Tibial nerve (tissue), 4 donors: ENCODE measurements at regions not wholly inside any gene's neighbourhood (a gene's known extent, or its start where the extent isn't known, plus 50 kb on each side); places are given as distances from the start of the nearest gene placed in this dataset.

Experiments used
- DNase-seq, 2 donors: peaks; one replicate each; pipeline ENCODE4 v3.0.0-alpha.2; 2019; ENCODE audit warnings: low spot score in 2 of 2
- H3K27ac ChIP-seq, 4 donors: fragments of 200-600 bp; sonication (generic) in 3 of 4; one replicate each; pipeline ENCODE4 v1.5.1; 2017 to 2019; ENCODE audit warnings: mild to moderate bottlenecking in 1 of 4
- H3K27me3 ChIP-seq, 2 donors: fragments of 200-600 bp; sonication (generic) in 1 of 2; one replicate each; pipeline versions ENCODE4 v1.5.1 to v1.6.0; 2017 to 2019
- H3K36me3 ChIP-seq, 3 donors: fragments of 200-600 bp; sonication (generic); one replicate each; pipeline ENCODE4 v1.5.1; 2018 to 2019
- H3K4me1 ChIP-seq, 4 donors: fragments of 200-600 bp; sonication (generic) in 3 of 4; one replicate each; pipeline ENCODE4 v1.5.1; 2017 to 2019
- H3K4me3 ChIP-seq, 4 donors: fragments of 200-600 bp; sonication (generic) in 3 of 4; one replicate each; pipeline ENCODE4 v1.5.1; 2017 to 2019; ENCODE audit warnings: mild to moderate bottlenecking in 1 of 4, moderate library complexity in 1 of 4
- H3K9me3 ChIP-seq, 4 donors: fragments of 200-600 bp; sonication (generic) in 3 of 4; one replicate each; pipeline ENCODE4 v1.5.1; 2017 to 2019
- CTCF ChIP-seq, 5 experiments: fragments of 200-600 bp in 3 of 5; fragments of 450-650 bp in 2 of 5; sonication (generic) in 3 of 5; IDR thresholded peaks; one replicate each; pipeline ENCODE4 v1.5.1; 2016 to 2019; ENCODE audit warnings: antibody characterized with exemption in 5 of 5, mild to moderate bottlenecking in 3 of 5, moderate library complexity in 2 of 5
- EP300 ChIP-seq, 2 donors: sonication (generic); formaldehyde crosslinking; IDR thresholded peaks; one replicate each; pipeline ENCODE4 v1.6.1; 2017; ENCODE audit warnings: antibody characterized with exemption in 2 of 2, mild to moderate bottlenecking in 1 of 2
- POLR2A ChIP-seq, 2 donors: fragments of 450-650 bp; IDR thresholded peaks; one replicate each; pipeline ENCODE4 v1.6.1; 2017; ENCODE audit warnings: antibody characterized with exemption in 2 of 2, mild to moderate bottlenecking in 2 of 2, moderate library complexity in 2 of 2
- WGBS, 2 donors: methylation state at CpG; one replicate each; pipeline ENCODE4 v1.1.5; 2018; 5-methylcytosine and 5-hydroxymethylcytosine counted together

GRCh38 chr11:103548838-103549237 is 439.6 kb downstream of the DYNC2H1 start:
- DNase-seq: no peak
- TF ChIP-seq POLR2A (IDR thresholded peaks at IDR 0.05) (no peak), CTCF (IDR thresholded peaks at IDR 0.05) (no peak), EP300 (IDR thresholded peaks at IDR 0.05) (no peak)
- WGBS, 2 donors: 83 to 92% methylated on average over 1 of the region's 1 CpG
- H3K27me3 ChIP-seq: no peaks in the 10 kb centered on the region
- H3K36me3 ChIP-seq: no peaks in the 10 kb centered on the region
- H3K4me1 ChIP-seq: no peaks in the 10 kb centered on the region
- H3K9me3 ChIP-seq: no peaks in the 10 kb centered on the region
- no peak overlapping the region for H3K27ac ChIP-seq
- no peak overlapping the region for H3K4me3 ChIP-seq

- WGBS, 2 donors: 81 to 83% methylated on average over 1 of the region's 1 CpG
- Histone ChIP-seq H3K27me3 (no peaks in the 10 kb centered on the region), H3K36me3 (no peaks in the 10 kb centered on the region), H3K27ac (no peak overlapping the region), H3K4me3 (no peak overlapping the region), H3K9me3 (no peaks in the 10 kb centered on the region), H3K4me1 (no peaks in the 10 kb centered on the region)
- TF ChIP-seq EP300 (IDR thresholded peaks at IDR 0.05) (no peak), POLR2A (IDR thresholded peaks at IDR 0.05) (no peak), CTCF (IDR thresholded peaks at IDR 0.05) (no peak)
- DNase-seq: no peak
Measured at GRCh38 chr11:103550811-103551210, 441.6 kb downstream of the DYNC2H1 start.

GRCh38 chr11:103552086-103552485 is 442.9 kb downstream of the DYNC2H1 start:
- H3K27me3 ChIP-seq: no peaks in the 10 kb centered on the region
- no peaks in the 10 kb centered on the region for H3K9me3 ChIP-seq
- no peak overlapping the region for H3K4me3 ChIP-seq
- no peaks in the 10 kb centered on the region for H3K4me1 ChIP-seq
- DNase-seq: no peak
- H3K27ac ChIP-seq: no peak overlapping the region
- TF ChIP-seq CTCF (IDR thresholded peaks at IDR 0.05) (no peak), POLR2A (IDR thresholded peaks at IDR 0.05) (no peak), EP300 (IDR thresholded peaks at IDR 0.05) (no peak)
- 68 to 75% methylated on average over 5 of the region's 5 CpGs for WGBS, 2 donors
- H3K36me3 ChIP-seq: no peaks in the 10 kb centered on the region

DNA sequence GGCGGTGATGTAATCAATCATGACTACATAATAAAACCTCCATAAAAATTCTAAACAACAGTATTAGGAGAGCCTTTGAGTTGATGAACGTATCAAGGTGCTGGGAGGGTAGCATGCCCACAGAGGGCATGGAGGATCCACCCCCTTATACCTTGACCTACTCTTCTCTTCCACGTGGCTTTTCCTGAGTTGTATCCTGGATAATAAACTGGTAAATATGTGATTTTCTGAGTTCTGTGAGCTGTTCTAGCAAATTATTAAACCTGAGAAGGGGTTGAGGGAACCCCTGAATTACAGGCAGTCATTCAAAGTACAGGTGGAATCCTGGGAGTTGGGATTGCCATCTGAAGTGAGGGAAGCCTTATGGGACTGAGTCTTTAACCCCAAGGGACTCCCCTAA is 446.9 kb downstream of the DYNC2H1 start:
- Histone ChIP-seq H3K36me3 (no peaks in the 10 kb centered on the region), H3K9me3 (no peaks in the 10 kb centered on the region), H3K27ac (no peak overlapping the region), H3K4me3 (no peak overlapping the region), H3K27me3 (no peaks in the 10 kb centered on the region), H3K4me1 (no peaks in the 10 kb centered on the region)
- DNase-seq: no peak
- TF ChIP-seq POLR2A (IDR thresholded peaks at IDR 0.05) (no peak), EP300 (IDR thresholded peaks at IDR 0.05) (no peak), CTCF (IDR thresholded peaks at IDR 0.05) (no peak)
- whole genome bisulfite sequencing, 2 donors: 63 to 68% methylated on average over 3 of the region's 3 CpGs

- no peaks in the 10 kb centered on the region for H3K27me3 ChIP-seq
- H3K9me3 ChIP-seq: peaks cover 0 to 4% (median 0%) of the 10 kb centered on the region in 4 donors
- no peak overlapping the region for H3K4me3 ChIP-seq
- no peaks in the 10 kb centered on the region for H3K4me1 ChIP-seq
- H3K27ac ChIP-seq: no peak overlapping the region
- DNase-seq: no peak
- 67 to 69% methylated on average over 4 of the region's 4 CpGs for WGBS, 2 donors
- TF ChIP-seq POLR2A (IDR thresholded peaks at IDR 0.05): no peak
- no peak for TF ChIP-seq CTCF (IDR thresholded peaks at IDR 0.05)
- no peak for TF ChIP-seq EP300 (IDR thresholded peaks at IDR 0.05)
- H3K36me3 ChIP-seq: no peaks in the 10 kb centered on the region
Measured at GRCh38 chr11:103566116-103566515, 456.9 kb downstream of the DYNC2H1 start.
